ENCODE measurements at regions not wholly inside any gene's neighbourhood (a gene's known extent, or its start where the extent isn't known, plus 50 kb on each side); places are given as distances from the start of the nearest gene placed in this dataset.

DNA sequence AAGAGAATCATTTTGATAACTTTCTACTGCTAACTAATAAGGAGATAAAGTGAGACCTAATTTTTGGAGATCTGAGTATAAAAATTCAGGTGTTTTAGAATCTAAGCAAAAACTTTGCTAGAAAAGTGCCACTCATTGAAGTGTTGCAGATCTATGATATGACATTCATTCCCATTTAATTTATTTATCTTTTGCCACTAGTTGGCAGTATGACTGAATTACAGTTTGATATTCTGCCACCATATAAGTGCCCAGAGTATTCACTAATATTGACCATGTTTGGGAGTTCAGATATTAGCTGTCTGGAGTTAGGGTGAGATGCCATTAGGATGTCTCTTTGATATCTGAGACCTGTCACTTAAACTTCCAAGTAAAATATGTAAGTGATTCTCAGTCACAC lies 251.3 kb upstream of the GBE1 start:
- no peaks in the 10 kb centered on the region for H3K4me1 ChIP-seq (ENCODE audit: low read length)
- no peak overlapping the region for H3K4me2 ChIP-seq (ENCODE audit: low read depth, low read length)
- H3K27ac ChIP-seq (ENCODE audit: low read length), result no peak overlapping the region
- H2AFZ ChIP-seq (ENCODE audit: low read length), result no peak overlapping the region
- no peak overlapping the region for H3K4me3 ChIP-seq (ENCODE audit: low read length)
- H3K36me3 ChIP-seq (replicated peaks; ENCODE audit: insufficient read depth, low read length), result no peaks in the 10 kb centered on the region
- H3K79me2 ChIP-seq (ENCODE audit: low read length), result no peaks in the 10 kb centered on the region
- no peaks in the 10 kb centered on the region for H3F3A ChIP-seq (ENCODE audit: insufficient read depth, low read length)
- DNase-seq, result no peak
- H3K9me2 ChIP-seq (replicated peaks; ENCODE audit: insufficient read depth, low read length), result no peaks in the 10 kb centered on the region
- H3K27me3 ChIP-seq (replicated peaks; ENCODE audit: insufficient read depth, low read length), result no peaks in the 10 kb centered on the region
- no peak for TF ChIP-seq EZH2 (optimal IDR thresholded peaks at IDR 0.05; ENCODE audit: low read depth, low read length)
- TF ChIP-seq EZH2phosphoT487 (IDR thresholded peaks at IDR 0.05; ENCODE audit: low read length), result no peak
- TF ChIP-seq, protein P1, sequence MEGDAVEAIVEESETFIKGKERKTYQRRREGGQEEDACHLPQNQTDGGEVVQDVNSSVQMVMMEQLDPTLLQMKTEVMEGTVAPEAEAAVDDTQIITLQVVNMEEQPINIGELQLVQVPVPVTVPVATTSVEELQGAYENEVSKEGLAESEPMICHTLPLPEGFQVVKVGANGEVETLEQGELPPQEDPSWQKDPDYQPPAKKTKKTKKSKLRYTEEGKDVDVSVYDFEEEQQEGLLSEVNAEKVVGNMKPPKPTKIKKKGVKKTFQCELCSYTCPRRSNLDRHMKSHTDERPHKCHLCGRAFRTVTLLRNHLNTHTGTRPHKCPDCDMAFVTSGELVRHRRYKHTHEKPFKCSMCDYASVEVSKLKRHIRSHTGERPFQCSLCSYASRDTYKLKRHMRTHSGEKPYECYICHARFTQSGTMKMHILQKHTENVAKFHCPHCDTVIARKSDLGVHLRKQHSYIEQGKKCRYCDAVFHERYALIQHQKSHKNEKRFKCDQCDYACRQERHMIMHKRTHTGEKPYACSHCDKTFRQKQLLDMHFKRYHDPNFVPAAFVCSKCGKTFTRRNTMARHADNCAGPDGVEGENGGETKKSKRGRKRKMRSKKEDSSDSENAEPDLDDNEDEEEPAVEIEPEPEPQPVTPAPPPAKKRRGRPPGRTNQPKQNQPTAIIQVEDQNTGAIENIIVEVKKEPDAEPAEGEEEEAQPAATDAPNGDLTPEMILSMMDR (IDR thresholded peaks at IDR 0.05; ENCODE audit: low read length), result peak; percentile 31
- H3K9ac ChIP-seq (ENCODE audit: low read length), result no peak overlapping the region
- no peaks in the 10 kb centered on the region; the same call in 1 of the 2 replicates for H3K9me3 ChIP-seq (replicated peaks; ENCODE audit: insufficient read depth, low read length)
- no peaks in the 10 kb centered on the region for H4K20me1 ChIP-seq (ENCODE audit: insufficient read depth, low read length)

DNA sequence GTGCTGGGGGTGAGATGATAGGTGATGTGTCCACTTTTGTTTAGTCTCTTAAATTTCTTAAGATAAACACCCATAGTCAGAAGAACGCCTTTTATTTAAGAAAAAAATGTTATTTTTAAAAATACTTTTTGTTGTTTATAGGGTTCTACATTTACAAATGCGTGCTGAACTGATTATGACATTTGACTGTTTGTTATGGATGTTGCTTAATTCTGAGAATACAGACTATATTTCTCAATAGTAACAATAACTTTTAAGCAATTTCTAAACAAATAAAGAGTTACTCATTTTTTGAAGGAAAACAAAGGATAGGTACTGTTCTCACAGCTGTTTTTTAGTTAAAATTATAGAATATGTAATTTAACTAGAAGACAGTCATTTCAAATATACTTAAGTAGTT lies 249.9 kb upstream of the GBE1 start:
- H3K27ac ChIP-seq (ENCODE audit: low read length), result no peak overlapping the region
- H3K9me2 ChIP-seq (replicated peaks; ENCODE audit: insufficient read depth, low read length), result 0 out of 2 replicates have a peak, but pooled peaks cover 4% of the 10 kb centered on the region
- no peaks in the 10 kb centered on the region for H3K9me3 ChIP-seq (replicated peaks; ENCODE audit: insufficient read depth, low read length)
- TF ChIP-seq EZH2phosphoT487 (IDR thresholded peaks at IDR 0.05; ENCODE audit: low read length), result no peak
- no peak for TF ChIP-seq EZH2 (optimal IDR thresholded peaks at IDR 0.05; ENCODE audit: low read depth, low read length)
- TF ChIP-seq, protein P1 (IDR thresholded peaks at IDR 0.05; ENCODE audit: low read length), result no peak
- no peaks in the 10 kb centered on the region for H4K20me1 ChIP-seq (ENCODE audit: insufficient read depth, low read length)
- H3K79me2 ChIP-seq (ENCODE audit: low read length), result no peaks in the 10 kb centered on the region
- no peaks in the 10 kb centered on the region for H3K36me3 ChIP-seq (replicated peaks; ENCODE audit: insufficient read depth, low read length)
- no peak overlapping the region for H2AFZ ChIP-seq (ENCODE audit: low read length)
- no peak overlapping the region for H3K9ac ChIP-seq (ENCODE audit: low read length)
- DNase-seq, result no peak
- no peak overlapping the region for H3K4me2 ChIP-seq (ENCODE audit: low read depth, low read length)
- no peak overlapping the region for H3K4me3 ChIP-seq (ENCODE audit: low read length)
- H3K4me1 ChIP-seq (ENCODE audit: low read length), result no peaks in the 10 kb centered on the region
- H3K27me3 ChIP-seq (replicated peaks; ENCODE audit: insufficient read depth, low read length), result no peaks in the 10 kb centered on the region
- H3F3A ChIP-seq (ENCODE audit: insufficient read depth, low read length), result no peaks in the 10 kb centered on the region

DNA sequence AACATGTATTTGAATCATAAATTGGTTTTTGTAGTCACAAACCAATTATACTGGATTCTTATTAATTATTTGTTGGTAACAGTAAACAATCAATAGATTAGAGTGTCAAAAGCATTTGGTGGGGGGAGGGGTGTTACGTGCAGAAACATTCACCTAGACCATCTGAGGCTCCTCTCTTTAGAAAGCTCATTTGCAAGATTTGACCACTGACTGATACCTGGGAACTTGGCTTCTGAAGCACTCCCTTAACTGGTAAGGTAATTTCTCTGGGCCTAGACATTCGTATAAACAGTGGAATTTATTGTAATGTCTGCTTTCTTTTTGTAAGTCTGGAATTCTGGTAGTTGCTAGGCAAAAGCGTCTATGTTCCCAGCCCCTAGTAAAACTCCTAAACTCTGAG lies 243.8 kb upstream of the GBE1 start:
- Histone ChIP-seq H3K9ac (ENCODE audit: low read length) (no peak overlapping the region), H4K20me1 (ENCODE audit: insufficient read depth, low read length) (no peaks in the 10 kb centered on the region), H3K4me2 (ENCODE audit: low read depth, low read length) (no peak overlapping the region), H3K4me3 (ENCODE audit: low read length) (no peak overlapping the region), H3K27ac (ENCODE audit: low read length) (no peak overlapping the region), H3F3A (ENCODE audit: insufficient read depth, low read length) (no peaks in the 10 kb centered on the region), H3K27me3 (replicated peaks; ENCODE audit: insufficient read depth, low read length) (no peaks in the 10 kb centered on the region), H3K9me3 (replicated peaks; ENCODE audit: insufficient read depth, low read length) (no peaks in the 10 kb centered on the region), H3K36me3 (replicated peaks; ENCODE audit: insufficient read depth, low read length) (no peaks in the 10 kb centered on the region), H2AFZ (ENCODE audit: low read length) (no peak overlapping the region), H3K4me1 (ENCODE audit: low read length) (no peaks in the 10 kb centered on the region), H3K9me2 (replicated peaks; ENCODE audit: insufficient read depth, low read length) (0 out of 2 replicates have a peak, but pooled peaks cover 4% of the 10 kb centered on the region), H3K79me2 (ENCODE audit: low read length) (no peaks in the 10 kb centered on the region)
- TF ChIP-seq, protein P1 (IDR thresholded peaks at IDR 0.05; ENCODE audit: low read length), result no peak
- TF ChIP-seq EZH2phosphoT487 (IDR thresholded peaks at IDR 0.05; ENCODE audit: low read length) (no peak), EZH2 (optimal IDR thresholded peaks at IDR 0.05; ENCODE audit: low read depth, low read length) (no peak)
- DNase-seq, result no peak

All from MM.1S (cell line).